ENCODE measurements at regions not wholly inside any gene's neighbourhood (a gene's known extent, or its start where the extent isn't known, plus 50 kb on each side); places are given as distances from the start of the nearest gene placed in this dataset.

DNA sequence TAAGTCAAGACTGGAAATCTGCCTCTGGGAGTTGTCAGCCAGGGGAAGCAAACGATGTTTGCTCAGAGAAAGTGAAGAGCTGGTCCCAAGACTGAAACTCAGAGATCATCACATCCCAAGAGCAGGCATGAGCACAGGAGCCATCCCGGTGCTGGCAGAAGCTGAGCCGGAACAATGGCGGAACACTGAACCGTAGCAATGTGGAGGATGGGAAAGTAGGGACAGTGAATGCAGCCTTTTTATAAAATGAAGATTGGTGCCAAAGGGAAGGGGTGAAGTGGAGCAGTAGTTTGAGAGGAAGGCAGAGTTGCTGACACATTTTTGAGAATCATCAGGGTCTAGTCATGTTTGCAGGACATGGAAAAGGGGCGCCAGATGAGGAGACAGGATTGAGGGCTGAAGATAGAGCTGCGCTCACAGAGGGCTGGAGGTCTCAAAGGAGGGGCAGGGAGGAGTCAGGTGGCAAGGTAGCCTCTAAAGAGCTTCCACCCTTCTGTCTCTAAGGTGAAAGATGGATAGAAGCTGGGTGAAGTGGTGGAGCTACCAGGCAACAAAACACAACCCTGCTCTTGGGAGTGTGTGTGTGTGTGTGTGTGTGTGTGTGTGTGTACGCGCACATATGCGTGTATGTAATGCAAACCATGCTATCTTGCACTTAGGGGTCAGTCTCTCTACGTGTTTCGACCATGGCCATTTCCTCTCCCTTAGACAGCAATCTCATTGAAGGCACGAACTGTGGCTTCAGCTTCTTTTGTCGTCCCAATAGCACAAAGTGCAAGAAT is 94.3 kb upstream of the IRF2BP2 start:
- H3K27ac ChIP-seq (ENCODE audit: low read depth, low read length, poor library complexity, severe bottlenecking), result no peak overlapping the region
- ChIA-PET CTCF (no interaction called here), POLR2A (ENCODE audit: low non-redundant PET) (no interaction called here)
- H3K4me3 ChIP-seq (ENCODE audit: low read depth, low read length, poor library complexity, severe bottlenecking), result no peak overlapping the region
- no peaks in the 10 kb centered on the region for H3K4me1 ChIP-seq (ENCODE audit: insufficient read depth, low read length, poor library complexity, severe bottlenecking)
- BruUV-seq (replicated peaks), result no TSS peak
- H3K27me3 ChIP-seq (replicated peaks; ENCODE audit: insufficient read depth, low read depth, low read length, poor library complexity), result no peaks in the 10 kb centered on the region
- TF ChIP-seq, protein P1, sequence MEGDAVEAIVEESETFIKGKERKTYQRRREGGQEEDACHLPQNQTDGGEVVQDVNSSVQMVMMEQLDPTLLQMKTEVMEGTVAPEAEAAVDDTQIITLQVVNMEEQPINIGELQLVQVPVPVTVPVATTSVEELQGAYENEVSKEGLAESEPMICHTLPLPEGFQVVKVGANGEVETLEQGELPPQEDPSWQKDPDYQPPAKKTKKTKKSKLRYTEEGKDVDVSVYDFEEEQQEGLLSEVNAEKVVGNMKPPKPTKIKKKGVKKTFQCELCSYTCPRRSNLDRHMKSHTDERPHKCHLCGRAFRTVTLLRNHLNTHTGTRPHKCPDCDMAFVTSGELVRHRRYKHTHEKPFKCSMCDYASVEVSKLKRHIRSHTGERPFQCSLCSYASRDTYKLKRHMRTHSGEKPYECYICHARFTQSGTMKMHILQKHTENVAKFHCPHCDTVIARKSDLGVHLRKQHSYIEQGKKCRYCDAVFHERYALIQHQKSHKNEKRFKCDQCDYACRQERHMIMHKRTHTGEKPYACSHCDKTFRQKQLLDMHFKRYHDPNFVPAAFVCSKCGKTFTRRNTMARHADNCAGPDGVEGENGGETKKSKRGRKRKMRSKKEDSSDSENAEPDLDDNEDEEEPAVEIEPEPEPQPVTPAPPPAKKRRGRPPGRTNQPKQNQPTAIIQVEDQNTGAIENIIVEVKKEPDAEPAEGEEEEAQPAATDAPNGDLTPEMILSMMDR (conservative IDR thresholded peaks at IDR 0.05; ENCODE audit: low read depth, low read length), result no peak
- no peak for TF ChIP-seq EZH2 (IDR thresholded peaks at IDR 0.05; ENCODE audit: borderline replicate concordance, low read depth, low read length, poor library complexity, severe bottlenecking)
- intact Hi-C loops (cut with micrococcal nuclease; ENCODE audit: unreplicated experiment), result no loop called here
- no peak for DNase-seq (ENCODE audit: low spot score)
- H3K36me3 ChIP-seq (ENCODE audit: insufficient read depth, low read length, poor library complexity, severe bottlenecking), result no peaks in the 10 kb centered on the region
- no peaks in the 10 kb centered on the region for H3K9me3 ChIP-seq (ENCODE audit: low read depth, low read length, poor library complexity, severe bottlenecking)

DNA sequence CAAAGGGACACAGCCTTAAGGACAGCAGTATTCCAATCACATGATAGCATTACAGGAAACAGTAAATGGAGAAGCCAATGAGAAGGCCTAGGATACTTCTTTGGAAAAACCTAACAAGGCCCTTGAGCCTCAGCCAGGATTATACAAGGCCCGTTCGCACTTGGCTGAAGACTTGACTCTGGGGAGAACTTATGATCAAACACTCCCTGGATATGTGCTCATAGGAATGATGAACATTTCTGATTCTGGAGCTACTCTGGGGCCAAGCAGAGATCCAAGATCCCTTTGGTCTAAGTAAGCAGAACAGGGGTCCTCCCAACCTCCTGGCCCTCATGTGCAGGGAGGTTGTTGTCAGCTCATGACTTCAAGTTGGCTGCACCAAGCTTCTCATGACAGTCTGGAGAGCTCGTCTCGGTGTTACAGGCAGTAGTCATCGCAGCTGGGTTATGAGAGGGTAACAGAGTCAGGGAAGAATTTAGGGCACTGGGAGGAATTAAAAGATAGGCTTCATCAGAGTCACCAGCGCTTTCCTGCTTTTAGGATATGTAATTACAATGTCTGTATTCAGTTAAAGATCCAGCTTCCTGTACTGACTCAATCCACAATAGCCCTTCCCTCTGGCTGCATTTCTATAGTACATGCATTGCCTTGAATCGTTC is 92.5 kb upstream of the IRF2BP2 start:
- no peaks in the 10 kb centered on the region for H3K27me3 ChIP-seq (replicated peaks; ENCODE audit: insufficient read depth, low read depth, low read length, poor library complexity)
- no peaks in the 10 kb centered on the region for H3K4me1 ChIP-seq (ENCODE audit: insufficient read depth, low read length, poor library complexity, severe bottlenecking)
- H3K36me3 ChIP-seq (ENCODE audit: insufficient read depth, low read length, poor library complexity, severe bottlenecking), result no peaks in the 10 kb centered on the region
- no TSS peak for BruUV-seq (replicated peaks)
- intact Hi-C loops (cut with micrococcal nuclease; ENCODE audit: unreplicated experiment), result no loop called here
- DNase-seq (ENCODE audit: low spot score), result no peak
- H3K4me3 ChIP-seq (ENCODE audit: low read depth, low read length, poor library complexity, severe bottlenecking), result no peak overlapping the region
- no peak overlapping the region for H3K27ac ChIP-seq (ENCODE audit: low read depth, low read length, poor library complexity, severe bottlenecking)
- POLR2A ChIA-PET (ENCODE audit: low non-redundant PET), result interaction anchor here (0.9 kb wide), 1 partner anchor 22 kb away, joined by 8 read pairs; no protein-coding TSS in a partner anchor
- TF ChIP-seq, protein P1 (conservative IDR thresholded peaks at IDR 0.05; ENCODE audit: low read depth, low read length), result no peak
- no peak for TF ChIP-seq EZH2 (IDR thresholded peaks at IDR 0.05; ENCODE audit: borderline replicate concordance, low read depth, low read length, poor library complexity, severe bottlenecking)
- CTCF ChIA-PET, result no interaction called here
- no peaks in the 10 kb centered on the region for H3K9me3 ChIP-seq (ENCODE audit: low read depth, low read length, poor library complexity, severe bottlenecking)

DNA sequence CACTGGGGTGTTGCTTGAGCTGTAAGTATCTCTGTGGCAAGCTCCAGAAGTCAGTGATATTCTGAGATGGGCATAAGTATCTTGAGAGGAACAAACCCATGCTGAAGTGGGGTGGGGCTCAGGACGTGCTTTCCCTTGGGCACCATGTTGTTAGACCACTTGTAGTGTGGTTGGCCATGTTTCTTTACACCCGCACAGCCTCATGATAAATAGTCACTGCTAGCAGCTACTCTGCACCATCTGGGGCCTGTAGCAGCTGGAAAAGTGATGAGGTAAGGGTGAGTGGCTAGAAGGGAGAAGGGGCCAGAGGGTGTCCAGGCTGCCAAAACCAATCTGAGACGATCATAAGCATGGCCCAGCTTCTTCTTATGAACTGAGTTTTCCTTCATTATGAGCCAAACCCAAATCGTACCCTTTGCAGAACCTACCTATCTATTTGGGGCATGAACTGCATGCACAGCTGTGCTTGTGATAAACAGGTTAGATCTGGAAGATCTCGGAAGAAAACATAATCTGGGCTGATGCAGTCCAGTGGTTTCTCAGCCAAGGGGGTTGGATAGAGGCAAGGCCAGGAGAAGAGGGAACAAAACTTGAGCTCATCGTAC is 91.9 kb upstream of the IRF2BP2 start:
- no peak for TF ChIP-seq EZH2 (IDR thresholded peaks at IDR 0.05; ENCODE audit: borderline replicate concordance, low read depth, low read length, poor library complexity, severe bottlenecking)
- TF ChIP-seq, protein P1 (conservative IDR thresholded peaks at IDR 0.05; ENCODE audit: low read depth, low read length), result no peak
- H3K4me3 ChIP-seq (ENCODE audit: low read depth, low read length, poor library complexity, severe bottlenecking), result no peak overlapping the region
- no TSS peak for BruUV-seq (replicated peaks)
- H3K4me1 ChIP-seq (ENCODE audit: insufficient read depth, low read length, poor library complexity, severe bottlenecking), result no peaks in the 10 kb centered on the region
- no peak for DNase-seq (ENCODE audit: low spot score)
- ChIA-PET POLR2A (ENCODE audit: low non-redundant PET) (interaction anchor here (0.9 kb wide), 1 partner anchor 22 kb away, joined by 8 read pairs; no protein-coding TSS in a partner anchor), CTCF (no interaction called here)
- intact Hi-C loops (cut with micrococcal nuclease; ENCODE audit: unreplicated experiment), result no loop called here
- H3K27me3 ChIP-seq (replicated peaks; ENCODE audit: insufficient read depth, low read depth, low read length, poor library complexity), result no peaks in the 10 kb centered on the region
- no peak overlapping the region for H3K27ac ChIP-seq (ENCODE audit: low read depth, low read length, poor library complexity, severe bottlenecking)
- H3K36me3 ChIP-seq (ENCODE audit: insufficient read depth, low read length, poor library complexity, severe bottlenecking), result no peaks in the 10 kb centered on the region
- no peaks in the 10 kb centered on the region for H3K9me3 ChIP-seq (ENCODE audit: low read depth, low read length, poor library complexity, severe bottlenecking)
